K562 (cell line): ENCODE measurements at regions not wholly inside any gene's neighbourhood (a gene's known extent, or its start where the extent isn't known, plus 50 kb on each side); places are given as distances from the start of the nearest gene placed in this dataset.

Source experiments
- ATAC-seq: fragments of 200-7000 bp; cut with Tn5 transposase; 3 replicates; pipeline ENCODE4 v1.9.1; 2020; ENCODE audit warnings: moderate library complexity
- BruUV-seq: library from RNA; stranded (reverse); fragments of 400-500 nt; replicated peaks from 2 replicates; lab custom pipeline; 2021; lab: Mats Ljungman, UMichigan
- CTCF ChIA-PET: fragments of 300-600 bp; formaldehyde crosslinking; extraction: SDS; loops from one replicate; lab custom pipeline; 2021; ENCODE audit warnings: low intra/inter-chr PET ratio; lab: Yijun Ruan, JAX
- POLR2A ChIA-PET: fragments of 300-600, 350-650 bp; sonication (Branson Sonifier 250); formaldehyde crosslinking; extraction: SDS; loops from one replicate; lab custom pipeline; 2021; ENCODE audit warnings: antibody characterized with exemption, inconsistent platforms; lab: Yijun Ruan, JAX
- DNase-seq, 4 experiments: peaks; one replicate each; pipeline versions ENCODE4 v3.0.0 to v3.0.0-alpha.2; 2011 to 2018; ENCODE audit warnings: low spot score in 3 of 4, mixed read lengths in 3 of 4; ENCODE audit errors: extremely low read depth in 1 of 4
- FAIRE-seq: peaks from 2 replicates; lab custom pipeline; 2011; peaks lifted over from hg19 to GRCh38; lab: Jason Lieb, UNC
- H2AFZ ChIP-seq: 2 replicates; pipeline ENCODE4 v1.6.0; 2011; ENCODE audit warnings: low read depth, low read length, control low read depth, inconsistent platforms
- H3K27ac ChIP-seq: fragments of 200-600 bp; 3 replicates; pipeline ENCODE4 v1.8.0; 2011; ENCODE audit warnings: low read depth, mild to moderate bottlenecking, control low read depth, inconsistent platforms, low read length, moderate library complexity, mixed read lengths; ENCODE audit errors: extremely low read depth
- H3K27me3 ChIP-seq, 2 experiments: fragments of 300-600 bp in 1 of 2; 2 replicates in 1 of 2; 3 replicates in 1 of 2; pipeline versions ENCODE4 v1.6.0 to v1.8.0; 2011; ENCODE audit warnings: inconsistent platforms in 2 of 2, low read length in 2 of 2, mild to moderate bottlenecking in 1 of 2, mixed read lengths in 1 of 2, moderate library complexity in 1 of 2; ENCODE audit not compliant: control insufficient read depth in 2 of 2, insufficient read depth in 2 of 2
- H3K36me3 ChIP-seq: fragments of 300-600 bp; 3 replicates; pipeline ENCODE4 v1.8.0; 2011; ENCODE audit warnings: mild to moderate bottlenecking, low read length, inconsistent platforms; ENCODE audit not compliant: control insufficient read depth, insufficient read depth
- H3K4me1 ChIP-seq, 2 experiments: fragments of 200-600 bp in 1 of 2; replicated peaks in 1 of 2; 2 replicates in 1 of 2; 3 replicates in 1 of 2; pipeline versions ENCODE4 v1.5.1 to v1.8.0; 2011; ENCODE audit warnings: inconsistent platforms in 2 of 2, low read length in 2 of 2, mild to moderate bottlenecking in 1 of 2, mixed read lengths in 1 of 2, moderate library complexity in 1 of 2; ENCODE audit not compliant: control insufficient read depth in 2 of 2, insufficient read depth in 2 of 2
- H3K4me2 ChIP-seq: 2 replicates; pipeline ENCODE4 v1.6.1; 2011; ENCODE audit warnings: low read length, control low read depth, inconsistent platforms, mixed read lengths; ENCODE audit not compliant: insufficient read depth
- H3K4me3 ChIP-seq: fragments of 200-600 bp; sonication (generic), shearing (Covaris generic); 2 replicates; pipeline ENCODE4 v1.5.1; 2016; ENCODE audit warnings: control low read depth, inconsistent platforms
- H3K79me2 ChIP-seq: fragments of 200-600 bp; 3 replicates; pipeline ENCODE4 v1.8.0; 2011; ENCODE audit warnings: low read length, inconsistent platforms; ENCODE audit not compliant: control insufficient read depth, insufficient read depth
- H3K9ac ChIP-seq, 2 experiments: 2 replicates each; pipeline versions ENCODE4 v1.6.0 to v1.6.1; 2011; ENCODE audit warnings: low read depth in 2 of 2, low read length in 2 of 2, control low read depth in 1 of 2, inconsistent platforms in 1 of 2, mild to moderate bottlenecking in 1 of 2, mixed read lengths in 1 of 2; ENCODE audit not compliant: insufficient read depth in 1 of 2
- H3K9me1 ChIP-seq: one replicate; pipeline ENCODE4 v1.6.0; 2011; ENCODE audit warnings: inconsistent platforms, mild to moderate bottlenecking, low read length, moderate library complexity; ENCODE audit not compliant: control insufficient read depth, insufficient read depth
- H3K9me3 ChIP-seq: replicated peaks from 2 replicates; pipeline ENCODE4 v1.5.1; 2011; ENCODE audit warnings: low read depth, low read length, inconsistent platforms; ENCODE audit not compliant: control insufficient read depth, insufficient read depth
- H4K20me1 ChIP-seq: replicated peaks from 2 replicates; pipeline ENCODE4 v1.6.1; 2011; ENCODE audit warnings: low read length, inconsistent platforms, mixed read lengths; ENCODE audit not compliant: control insufficient read depth, insufficient read depth
- ARID3B ChIP-seq: fragments of 250-450 bp; sonication (Bioruptor Pico); IDR thresholded peaks from 2 replicates; pipeline ENCODE4 v1.4.0; 2020; ENCODE audit warnings: borderline replicate concordance
- CHD2 ChIP-seq: IDR thresholded peaks from 2 replicates; pipeline ENCODE4 v1.6.1; 2011; ENCODE audit warnings: low read depth, low read length
- COPS2 ChIP-seq: fragments of 450-650 bp; conservative IDR thresholded peaks from 2 replicates; pipeline ENCODE4 v1.6.1; 2016; ENCODE audit warnings: mild to moderate bottlenecking, moderate library complexity
- CSDE1 ChIP-seq, 2 experiments: fragments of 450-650 bp; IDR thresholded peaks; 2 replicates each; pipeline ENCODE4 v1.6.1; 2016; ENCODE audit warnings: mild to moderate bottlenecking in 1 of 2
- CTCFL ChIP-seq: IDR thresholded peaks from 2 replicates; pipeline ENCODE4 v1.6.1; 2011; ENCODE audit warnings: borderline replicate concordance, low read depth, mild to moderate bottlenecking, moderate library complexity, low read length; ENCODE audit not compliant: insufficient read depth, poor library complexity, severe bottlenecking
- EHMT2 ChIP-seq: fragments of 450-650 bp; IDR thresholded peaks from 2 replicates; pipeline ENCODE4 v1.6.1; 2018; ENCODE audit warnings: antibody characterized with exemption
- ERF ChIP-seq: fragments of 450-650 bp; formaldehyde crosslinking; IDR thresholded peaks from 2 replicates; pipeline ENCODE4 v1.4.0; 2020; ENCODE audit warnings: mild to moderate bottlenecking, mixed read lengths
- GATAD2A ChIP-seq: fragments of 450-650 bp; IDR thresholded peaks from 2 replicates; pipeline ENCODE4 v1.6.1; 2017
- GTF3C2 ChIP-seq: IDR thresholded peaks from 3 replicates; pipeline ENCODE4 v1.6.1; 2011; ENCODE audit warnings: borderline replicate concordance, mild to moderate bottlenecking, moderate library complexity; ENCODE audit not compliant: insufficient read length; ENCODE audit errors: extremely low read depth
- POLR3G ChIP-seq: IDR thresholded peaks from 2 replicates; pipeline ENCODE4 v1.6.1; 2011; ENCODE audit not compliant: insufficient read length, insufficient replicate concordance; ENCODE audit errors: extremely low read depth
- POU5F1 ChIP-seq: fragments of 150-350 bp; IDR thresholded peaks from 2 replicates; pipeline ENCODE4 v1.6.1; 2014; ENCODE audit warnings: borderline replicate concordance, low read length, low read depth, mild to moderate bottlenecking; ENCODE audit not compliant: partially characterized antibody
- SFPQ ChIP-seq: fragments of 200-400 bp; formaldehyde crosslinking; IDR thresholded peaks from 2 replicates; pipeline ENCODE4 v1.6.1; 2017; ENCODE audit warnings: mild to moderate bottlenecking, low read depth, low read length, moderate library complexity
- SNRNP70 ChIP-seq: fragments of 200-400 bp; formaldehyde crosslinking; optimal IDR thresholded peaks from 2 replicates; pipeline ENCODE3; 2017; ENCODE audit warnings: low read depth, low read length
- ZNF586 ChIP-seq: fragments of 450-650 bp; formaldehyde crosslinking; conservative IDR thresholded peaks from 2 replicates; pipeline ENCODE4 v1.4.0; 2020; ENCODE audit warnings: mild to moderate bottlenecking, moderate library complexity
- ZNF764 ChIP-seq: fragments of 250-450 bp; sonication (Bioruptor Pico); IDR thresholded peaks from 2 replicates; pipeline ENCODE4 v1.4.0; 2020; ENCODE audit warnings: low read depth, mild to moderate bottlenecking, moderate library complexity
- WGBS: fragments of 100-300 bp; shearing (Covaris generic); methylation state at CpG from one replicate; pipeline ENCODE4 v1.1.6; 2016; ENCODE audit warnings: low coverage, mixed read lengths; ENCODE audit not compliant: insufficient coverage; ENCODE audit errors: missing lambda C conversion rate; 5-methylcytosine and 5-hydroxymethylcytosine counted together
- in situ Hi-C: fragments of 300-500 bp; cut with MboI; formaldehyde crosslinking; loops from 4 replicates; pipeline ENCODE4 v1.15.0; 2018; ENCODE audit warnings: inconsistent platforms, mixed read lengths
- intact Hi-C: fragments of 100-400 bp; cut with micrococcal nuclease; formaldehyde crosslinking; loops from 2 replicates; pipeline ENCODE4 v1.14.2; 2022

- no TSS peak for BruUV-seq
- intact Hi-C loops, result no loop called here
- Histone ChIP-seq H3K36me3 (no peaks in the 10 kb centered on the region), H3K27me3 (no peaks in the 10 kb centered on the region), H3K4me2 (no peak overlapping the region), H2AFZ (no peak overlapping the region), H3K9me1 (no peaks in the 10 kb centered on the region), H3K4me3 (no peak overlapping the region), H3K4me1 (no peaks in the 10 kb centered on the region), H4K20me1 (no peaks in the 10 kb centered on the region), H3K79me2 (no peaks in the 10 kb centered on the region), H3K27ac (no peak overlapping the region), H3K9me3 (no peaks in the 10 kb centered on the region; the same call in 1 of the 2 replicates), H3K9ac (no peak overlapping the region)
- POLR2A ChIA-PET, result no interaction called here
- in situ Hi-C loops, result no loop called here
- DNase-seq (no peak), FAIRE-seq (no peak), ATAC-seq (no peak)
- 5% methylated on average over 4 of the region's 4 CpGs for WGBS
- CTCF ChIA-PET, result no interaction called here
- TF ChIP-seq CSDE1 (IDR thresholded peaks at IDR 0.05) (no peak), ZNF586 (CRISPR knock-in tag) (no peak), COPS2 (no peak), POU5F1 (no peak), GATAD2A (no peak), GTF3C2 (no peak), ERF (CRISPR knock-in tag) (no peak), EHMT2 (no peak), POLR3G (no peak), SFPQ (no peak), SNRNP70 (no peak), CHD2 (no peak), ARID3B (no peak), ZNF764 (CRISPR knock-in tag) (no peak), CTCFL (no peak)
Observed at GRCh38 chr2:6580982-6581381, 284.7 kb downstream of the CMPK2 start.
